IMR-90 (cell line): ENCODE measurements at regions not wholly inside any gene's neighbourhood (a gene's known extent, or its start where the extent isn't known, plus 50 kb on each side); places are given as distances from the start of the nearest gene placed in this dataset.

Experiments used
- CEBPB ChIP-seq: IDR thresholded peaks from 2 replicates; pipeline ENCODE4 v1.6.1; 2012; ENCODE audit warnings: low read depth, low read length, improper control_type of control experiment
- CHD1 ChIP-seq: IDR thresholded peaks from 2 replicates; pipeline ENCODE4 v1.6.1; 2012; ENCODE audit warnings: low read depth, low read length, improper control_type of control experiment
- CTCF ChIP-seq: conservative IDR thresholded peaks from 2 replicates; pipeline ENCODE4 v1.5.1; 2012; ENCODE audit warnings: mild to moderate bottlenecking, low read depth, low read length, improper control_type of control experiment
- ELK1 ChIP-seq: fragments of 150-350 bp; IDR thresholded peaks from 2 replicates; pipeline ENCODE4 v1.6.1; 2016; ENCODE audit warnings: low read depth, mild to moderate bottlenecking, low read length, moderate library complexity, borderline replicate concordance
- MAFK ChIP-seq: IDR thresholded peaks from 2 replicates; pipeline ENCODE4 v1.6.1; 2012; ENCODE audit warnings: low read depth, low read length, improper control_type of control experiment
- POLR2A ChIP-seq: IDR thresholded peaks from 2 replicates; pipeline ENCODE4 v1.6.1; 2012; ENCODE audit warnings: mild to moderate bottlenecking, low read depth, low read length
- RAD21 ChIP-seq: IDR thresholded peaks from 2 replicates; pipeline ENCODE4 v1.6.1; 2012; ENCODE audit warnings: low read length, improper control_type of control experiment
- RCOR1 ChIP-seq: IDR thresholded peaks from 2 replicates; pipeline ENCODE4 v1.6.1; 2012; ENCODE audit warnings: mild to moderate bottlenecking, low read length, improper control_type of control experiment; ENCODE audit not compliant: insufficient replicate concordance
- RFX5 ChIP-seq: IDR thresholded peaks from 2 replicates; pipeline ENCODE4 v1.8.0; 2012; ENCODE audit warnings: low read depth, mild to moderate bottlenecking, low read length, moderate library complexity
- USF2 ChIP-seq: fragments of 150-350 bp; IDR thresholded peaks from 2 replicates; pipeline ENCODE4 v1.6.1; 2017; ENCODE audit warnings: mild to moderate bottlenecking, antibody characterized with exemption, low read length, low read depth

- TF ChIP-seq CTCF (no peak), POLR2A (no peak), CEBPB (no peak), USF2 (no peak), RAD21 (no peak), RCOR1 (no peak), CHD1 (no peak), RFX5 (no peak), MAFK (no peak), ELK1 (no peak)
These were observed 58.8 kb upstream of the MKLN1 start for GRCh38 chr7:131268906-131269305.
